HG03064 (cell line): ENCODE measurements at regions not wholly inside any gene's neighbourhood (a gene's known extent, or its start where the extent isn't known, plus 50 kb on each side); places are given as distances from the start of the nearest gene placed in this dataset.
"Not testable (repeated sequence)": the region's sequence is repeated elsewhere in the genome, so short reads cannot be mapped to it uniquely, and the experiment has no call there.

ENCODE experiments used
- ATAC-seq: cut with Tn5 transposase; IDR thresholded peaks from one replicate; pipeline ENCODE4 v1.9.1; 2021; ENCODE audit warnings: low read depth; ENCODE audit not compliant: unreplicated experiment

DNA sequence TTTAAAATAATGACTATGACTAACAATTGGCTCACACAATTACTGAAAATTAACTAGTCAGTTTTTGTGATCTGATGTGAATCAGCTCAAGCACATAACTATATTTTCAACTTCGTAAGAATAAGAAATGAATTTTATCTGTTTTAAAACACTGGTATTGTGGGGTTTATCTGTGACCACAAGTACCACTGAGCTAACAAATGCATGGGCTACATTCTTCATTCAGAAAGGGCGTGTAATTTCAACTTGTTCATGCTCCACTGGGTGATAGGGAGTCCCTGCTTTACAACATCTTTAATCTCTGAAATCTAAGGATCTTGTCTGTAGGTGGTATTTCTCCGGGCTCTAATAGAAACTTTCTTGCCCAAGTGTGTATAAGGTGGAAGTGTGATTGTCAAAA is 1311.5 kb upstream of the GJE1 start:
- ATAC-seq = no peak

DNA sequence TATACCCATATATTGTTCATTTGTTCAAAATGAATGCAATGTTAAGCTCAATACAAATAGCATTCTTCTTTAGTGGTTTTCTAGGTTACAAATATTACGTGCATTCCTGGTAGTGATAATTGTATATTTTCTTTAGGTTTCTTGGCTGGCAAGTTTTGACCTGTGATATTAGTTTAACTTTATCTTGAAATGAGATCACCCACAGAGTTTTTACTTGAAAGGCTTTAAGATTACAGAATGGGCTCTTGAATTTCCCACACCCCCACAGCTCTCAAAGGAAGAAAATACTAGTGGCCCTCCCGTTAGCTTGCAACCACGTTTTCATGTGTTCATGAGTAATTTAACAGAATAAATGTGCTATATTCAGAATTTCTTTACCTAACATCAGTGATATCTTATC is 1315.5 kb upstream of the GJE1 start:
- ATAC-seq = no peak

DNA sequence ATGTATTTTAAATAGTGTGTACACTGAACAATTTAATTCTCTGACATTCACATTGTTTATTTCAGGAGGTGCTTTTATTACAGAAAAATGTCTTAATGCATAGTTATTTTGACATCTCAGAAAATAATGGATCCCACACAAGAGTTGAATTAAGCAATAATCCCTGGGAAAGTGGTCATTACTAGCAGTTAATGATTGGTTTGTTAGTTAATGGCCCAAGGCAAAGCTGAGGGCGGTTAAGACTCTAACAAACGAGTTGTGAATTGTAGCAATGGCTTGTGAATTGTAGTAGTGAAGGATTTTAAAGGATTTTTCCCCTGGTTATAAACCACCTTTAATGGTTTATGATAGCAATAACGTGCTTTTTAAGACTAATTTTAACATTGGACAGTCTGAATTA is 1316.0 kb upstream of the GJE1 start:
- no peak for ATAC-seq

DNA sequence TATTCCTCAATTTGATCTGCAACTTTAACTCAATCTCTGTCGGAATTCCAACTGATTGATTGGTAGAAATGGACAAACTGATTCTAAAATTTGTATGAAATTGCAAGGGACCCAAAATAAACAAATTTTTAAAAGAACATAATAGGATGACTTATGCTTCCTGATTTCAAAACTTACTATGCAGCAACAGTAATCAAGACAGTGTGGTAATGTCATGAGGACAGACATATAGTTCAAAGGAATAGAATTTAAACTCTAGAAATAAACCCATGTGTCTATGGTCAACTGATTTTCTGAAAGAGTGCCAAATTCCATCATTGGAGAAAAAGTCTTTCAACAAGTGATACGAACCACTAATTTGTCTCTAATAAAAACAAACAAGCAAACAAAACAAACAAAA is 1320.1 kb upstream of the GJE1 start:
- no peak for ATAC-seq

DNA sequence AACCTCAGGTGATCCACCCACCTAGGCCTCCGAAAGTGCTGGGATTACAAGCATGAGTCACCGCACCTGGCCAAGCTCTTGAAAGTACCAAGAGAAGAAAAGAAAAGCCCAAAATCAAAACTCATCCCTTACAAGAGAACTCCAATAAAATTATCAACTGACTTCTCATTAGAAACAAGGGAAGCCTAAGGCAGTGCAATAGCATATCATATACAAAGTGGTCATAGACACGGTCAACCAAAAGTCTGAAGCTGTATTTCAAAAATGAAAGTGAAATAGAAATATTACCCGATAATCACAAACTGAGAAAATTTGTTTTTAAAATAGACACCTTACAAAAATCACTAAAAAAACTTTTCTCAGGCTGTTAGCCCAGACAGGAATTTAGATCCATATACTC is 1321.1 kb upstream of the GJE1 start:
- no peak for ATAC-seq

DNA sequence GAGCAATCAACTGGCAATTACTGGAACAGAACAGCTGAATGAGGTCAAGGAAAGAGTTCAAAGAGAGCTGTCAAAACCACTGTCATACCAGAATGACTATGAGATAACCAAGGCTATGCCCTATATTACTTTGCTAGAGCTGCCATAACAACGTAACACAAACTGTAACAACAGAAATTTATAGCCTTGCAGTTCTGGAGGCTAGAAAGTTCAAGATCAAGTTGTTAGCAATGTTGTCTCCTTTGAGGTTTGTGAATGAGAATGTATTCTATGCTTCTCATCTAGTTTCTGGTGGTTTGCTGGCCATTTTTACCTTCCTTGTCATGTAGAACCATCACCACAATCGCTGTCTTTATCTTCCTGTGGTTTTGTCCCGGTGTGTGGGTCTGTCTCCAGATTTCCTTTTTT is 1323.0 kb upstream of the GJE1 start:
- peak; percentile 78 for ATAC-seq

DNA sequence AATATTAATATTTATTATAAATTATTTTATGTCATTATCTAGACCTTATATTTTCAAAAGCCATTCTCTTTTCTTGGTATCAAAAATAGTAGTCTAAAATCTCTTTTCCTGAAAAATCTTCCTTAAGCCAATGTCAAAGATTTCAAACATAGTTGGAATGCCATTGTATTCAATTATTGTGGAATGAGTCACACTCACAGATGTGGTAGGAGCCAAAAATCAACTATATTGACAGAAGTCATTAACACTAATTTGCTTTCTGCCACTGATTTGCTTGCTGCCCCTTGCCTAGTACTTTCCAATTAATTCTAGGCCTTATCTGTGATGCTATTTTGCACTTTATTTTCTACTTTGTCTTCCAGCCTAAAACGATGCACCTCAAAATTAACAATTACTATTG is 1326.3 kb upstream of the GJE1 start:
- no peak for ATAC-seq

DNA sequence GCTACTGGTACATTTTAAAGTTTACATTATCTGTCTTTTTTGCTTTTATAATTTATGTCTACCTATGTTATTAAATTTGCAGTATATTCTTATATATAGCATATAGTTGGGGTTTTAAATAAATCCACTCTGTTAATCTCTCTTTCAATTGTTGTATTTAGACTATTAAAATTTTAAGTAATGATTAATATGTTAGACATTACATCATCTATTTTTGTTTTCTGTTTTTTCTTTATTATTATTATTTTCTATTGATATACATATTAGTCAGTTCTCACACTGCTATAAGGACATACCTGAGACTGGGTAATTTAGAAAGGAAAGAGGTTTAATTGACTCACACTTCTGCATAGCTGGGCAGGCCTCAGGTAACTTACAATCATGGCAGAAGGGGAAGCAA is 1338.2 kb upstream of the GJE1 start:
- ATAC-seq = no peak

DNA sequence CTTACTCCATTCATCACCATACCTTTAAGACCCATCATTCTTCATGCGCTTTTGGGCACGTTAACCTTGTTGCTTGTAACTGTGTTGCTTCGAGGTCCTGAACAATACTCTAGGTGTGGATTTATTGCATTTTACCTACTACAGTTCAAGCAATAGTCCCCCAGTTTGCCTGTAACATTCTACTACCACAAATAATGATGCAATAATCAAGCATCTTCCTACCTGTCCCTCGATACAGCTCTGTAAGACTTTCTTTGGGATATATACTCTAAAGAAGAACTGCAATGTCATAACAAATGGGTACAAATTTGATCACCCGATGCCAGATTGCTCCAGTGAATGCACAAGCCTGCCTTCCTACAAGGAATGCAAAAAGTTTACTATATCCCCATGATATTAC is 1342.6 kb upstream of the GJE1 start:
- ATAC-seq = no peak

DNA sequence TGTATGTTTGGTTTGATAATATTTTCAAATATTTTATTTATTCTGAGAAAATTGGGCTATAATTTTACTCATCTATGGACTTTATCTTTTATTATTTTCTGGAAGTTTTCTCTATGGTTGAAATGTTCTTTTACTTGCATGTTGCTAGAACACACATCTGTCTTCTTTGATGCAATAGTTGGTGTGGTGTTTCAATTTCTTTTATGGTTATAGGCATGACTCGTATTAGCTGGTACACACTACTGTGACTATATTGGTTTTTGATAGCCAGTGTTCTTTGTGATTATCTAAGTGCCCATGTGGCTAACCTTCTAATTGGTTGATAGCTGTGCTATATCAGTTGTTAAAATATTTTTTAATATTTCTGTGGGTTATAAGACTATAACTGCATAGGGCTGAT is 1343.3 kb upstream of the GJE1 start:
- no peak for ATAC-seq

DNA sequence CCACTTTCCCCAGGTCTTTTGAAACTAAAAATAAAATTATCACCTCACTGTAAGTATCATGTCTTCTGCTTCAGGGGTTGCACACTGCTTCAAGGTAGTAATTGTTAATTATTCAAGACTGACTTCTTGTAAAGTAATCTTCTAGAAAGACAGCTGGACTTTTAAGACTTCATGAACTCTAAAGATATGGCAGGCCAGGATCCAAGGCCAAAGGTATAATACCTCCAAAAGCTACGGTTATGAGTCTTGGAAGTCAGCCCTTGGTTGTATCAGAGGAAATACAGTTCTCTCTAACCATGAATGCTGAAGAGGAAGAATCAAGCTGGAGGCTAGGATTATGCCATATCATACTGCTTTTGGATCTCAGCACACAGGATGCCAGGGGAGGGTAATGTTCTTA is 1346.8 kb upstream of the GJE1 start:
- ATAC-seq = no peak

DNA sequence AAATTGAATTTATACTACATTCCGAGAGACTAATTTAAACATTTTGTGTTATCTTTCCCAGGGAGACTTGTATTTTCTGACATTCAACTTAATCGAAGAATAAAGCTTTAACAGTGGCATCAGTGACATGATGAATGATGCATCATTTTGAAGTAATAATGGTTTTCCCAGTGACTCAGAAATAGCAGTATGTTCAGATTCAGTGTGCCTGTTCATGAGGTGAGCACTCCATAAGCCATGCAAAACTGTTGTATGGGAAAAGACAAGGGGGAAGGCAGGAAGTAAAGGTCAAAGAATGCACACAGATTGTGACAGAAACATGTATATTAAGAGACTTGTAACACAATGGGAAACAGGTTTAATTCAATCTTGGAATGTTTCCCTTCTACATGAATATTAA is 1348.2 kb upstream of the GJE1 start:
- no peak for ATAC-seq

DNA sequence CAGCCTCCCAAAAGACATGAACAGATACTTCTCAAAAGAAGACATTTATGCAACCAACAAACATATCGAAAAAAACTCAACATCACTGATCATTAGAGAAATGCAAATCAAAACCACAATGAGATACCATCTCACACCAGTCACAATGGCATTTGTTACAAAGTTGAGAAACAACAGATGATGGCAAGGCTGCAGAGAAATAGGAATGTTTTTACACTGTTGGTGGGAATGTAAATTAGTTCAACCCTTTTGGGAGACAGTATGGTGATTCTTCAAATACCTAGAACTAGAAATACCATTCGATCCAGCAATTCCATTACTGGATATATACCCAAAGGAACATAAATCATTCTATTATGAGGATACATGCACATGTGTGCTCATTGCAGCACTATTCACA is 1349.2 kb upstream of the GJE1 start:
- not testable (repeated sequence) for ATAC-seq

DNA sequence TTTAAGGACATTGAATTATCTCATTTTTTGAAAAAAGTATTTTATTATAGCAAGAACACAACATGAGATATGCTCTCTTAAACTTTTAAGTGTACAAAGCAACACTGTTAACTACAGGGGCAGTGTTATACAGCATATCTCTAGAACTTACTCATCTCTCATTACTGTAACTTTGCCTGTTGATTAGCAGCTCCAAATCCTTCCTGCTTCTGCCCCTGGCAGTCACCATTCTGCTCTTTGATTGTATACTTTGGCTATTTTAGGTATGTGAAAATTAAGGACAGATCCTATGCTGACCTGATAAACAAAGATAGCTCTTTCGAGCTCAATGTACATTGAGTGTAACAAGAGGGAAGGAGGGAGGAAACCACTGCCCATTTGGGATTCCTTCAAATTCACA is 1349.8 kb upstream of the GJE1 start:
- no peak for ATAC-seq

DNA sequence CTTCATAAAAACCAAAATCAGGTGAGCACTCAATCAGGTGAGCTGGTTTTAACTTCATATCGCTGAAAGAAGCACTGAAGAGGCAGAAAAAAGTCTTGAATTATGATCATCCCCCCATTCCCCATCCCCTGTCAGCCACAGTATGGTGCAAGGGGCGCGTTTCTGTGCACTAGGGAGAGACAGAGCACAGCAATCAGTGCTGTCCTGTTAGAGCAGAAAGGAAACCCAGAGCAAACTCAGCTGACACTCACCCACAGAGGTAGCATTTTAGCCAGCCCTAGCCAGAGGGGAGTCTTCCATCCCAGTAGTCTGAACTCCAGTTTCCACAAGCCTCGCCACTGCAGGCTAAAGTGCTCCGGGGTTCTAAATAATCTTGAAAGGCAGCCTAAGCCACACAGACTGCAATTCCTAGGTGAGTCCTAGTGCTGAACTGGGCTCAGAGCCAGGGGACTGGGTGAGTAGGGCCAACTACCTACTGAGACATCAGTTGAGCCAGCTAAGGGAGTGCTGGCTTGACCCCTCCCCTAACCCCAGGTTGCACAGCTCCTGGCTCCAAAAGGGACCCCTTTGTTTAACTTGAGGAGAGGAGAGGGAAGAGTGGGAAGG is 1352.6 kb upstream of the GJE1 start:
- ATAC-seq = no peak

DNA sequence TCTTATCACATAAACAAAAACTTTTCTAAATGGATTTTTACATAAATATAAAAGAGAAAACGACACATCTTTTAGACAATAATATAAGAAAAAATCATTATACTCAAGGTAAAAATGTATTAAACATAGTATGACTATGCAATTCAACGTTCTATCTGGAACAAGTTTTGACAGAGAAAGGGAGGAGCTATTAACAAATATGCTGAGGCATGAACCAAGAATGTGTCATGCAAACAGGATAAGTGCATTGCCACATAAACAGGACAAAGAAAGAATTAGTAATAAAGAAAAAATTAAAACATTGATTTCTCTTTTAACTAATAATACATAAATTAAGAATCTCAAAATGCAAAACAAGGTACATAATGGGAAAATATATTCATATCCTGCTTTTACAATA is 1353.4 kb upstream of the GJE1 start:
- no peak for ATAC-seq

DNA sequence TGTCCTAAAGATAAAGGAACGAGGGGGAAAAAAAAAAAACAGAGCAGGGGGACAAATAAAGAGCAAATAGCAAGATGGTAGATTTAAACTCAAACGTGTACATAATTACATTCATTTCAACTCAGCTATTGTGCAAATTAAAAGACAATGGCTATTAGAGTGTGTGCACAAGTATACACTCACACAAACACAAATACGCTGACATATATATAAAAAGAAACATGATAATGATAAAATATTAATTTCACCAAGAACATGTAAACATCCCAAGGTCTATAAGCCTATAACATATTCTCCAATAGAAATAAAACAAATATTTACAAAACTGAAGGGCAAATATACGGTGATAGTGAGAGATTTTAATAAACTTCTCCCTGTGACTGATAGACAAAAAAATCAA is 1354.9 kb upstream of the GJE1 start:
- no peak for ATAC-seq

DNA sequence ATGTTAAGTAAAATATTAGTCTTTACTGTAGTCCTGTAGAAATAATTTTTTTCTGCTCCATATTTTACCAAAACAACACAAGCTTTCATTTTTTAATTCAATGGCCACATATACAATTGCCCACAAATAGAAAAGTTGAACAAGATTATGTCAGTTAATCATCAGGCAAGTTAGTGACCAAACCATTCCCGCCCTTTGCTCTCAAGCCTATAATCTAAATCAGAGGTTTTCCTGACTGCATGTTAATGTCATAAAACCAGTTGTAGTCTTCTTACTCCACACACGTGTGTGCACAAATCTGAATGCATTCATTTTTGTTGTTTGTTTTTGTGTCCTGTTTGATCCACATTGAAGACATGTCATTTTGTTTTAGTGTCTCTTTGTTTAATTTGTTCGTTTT is 1357.7 kb upstream of the GJE1 start:
- ATAC-seq = no peak

DNA sequence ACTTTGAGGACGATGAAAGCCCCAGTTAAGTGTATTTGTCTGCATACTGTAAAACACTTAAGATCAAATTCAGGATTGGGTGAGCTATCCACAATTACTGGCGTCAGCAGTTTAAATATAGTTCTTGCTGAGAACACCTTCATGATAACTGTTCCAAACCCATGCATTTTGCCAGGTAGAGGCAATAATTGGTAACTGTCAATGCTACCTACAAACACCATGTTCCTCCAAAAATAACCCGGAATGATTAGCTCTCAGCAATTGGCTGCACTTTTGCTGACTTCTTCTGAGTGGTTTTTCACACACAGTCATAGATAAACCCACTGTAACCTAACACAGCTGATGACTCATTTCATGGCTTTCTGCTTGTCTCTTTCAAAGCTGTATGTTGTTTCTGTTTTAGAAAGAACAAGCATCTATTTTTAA is 1358.6 kb upstream of the GJE1 start:
- ATAC-seq = peak; percentile 100

DNA sequence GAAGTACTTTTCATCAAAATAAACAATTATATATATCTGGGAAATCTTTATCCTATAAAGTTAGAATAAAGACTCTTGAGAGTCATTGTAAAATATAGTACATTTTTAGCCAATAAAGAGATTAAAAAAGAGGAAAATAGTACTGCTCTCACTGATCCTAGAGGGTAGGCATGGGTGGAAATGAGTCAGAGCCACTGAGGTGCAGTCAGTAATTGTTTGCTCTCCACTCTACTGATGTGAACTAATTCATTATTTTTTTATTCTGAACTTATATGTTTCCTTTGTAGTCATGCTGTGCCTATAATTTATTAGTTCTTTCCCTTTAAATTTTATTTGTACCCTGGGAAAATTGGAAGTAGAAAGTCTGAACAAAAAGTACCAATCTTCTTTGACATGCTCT is 1359.4 kb upstream of the GJE1 start:
- ATAC-seq = no peak

DNA sequence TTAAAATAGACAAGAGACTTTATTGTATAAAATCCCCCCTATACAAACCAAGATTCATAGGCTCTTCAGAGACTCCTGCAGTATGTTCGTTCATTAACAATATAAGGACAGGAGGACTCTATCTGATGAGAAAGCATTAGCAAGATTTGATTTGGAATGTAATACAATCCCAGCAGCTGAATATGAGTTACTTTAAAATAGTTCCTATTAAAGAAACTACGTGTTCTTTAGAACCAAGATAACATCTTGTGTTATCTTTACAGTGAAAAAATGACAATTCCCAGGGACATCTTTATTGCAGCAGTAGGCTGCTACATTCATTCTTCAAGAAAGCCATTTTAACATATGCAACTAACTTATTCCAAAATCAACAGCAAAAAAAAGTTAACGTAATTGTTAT is 1360.1 kb upstream of the GJE1 start:
- ATAC-seq = no peak

DNA sequence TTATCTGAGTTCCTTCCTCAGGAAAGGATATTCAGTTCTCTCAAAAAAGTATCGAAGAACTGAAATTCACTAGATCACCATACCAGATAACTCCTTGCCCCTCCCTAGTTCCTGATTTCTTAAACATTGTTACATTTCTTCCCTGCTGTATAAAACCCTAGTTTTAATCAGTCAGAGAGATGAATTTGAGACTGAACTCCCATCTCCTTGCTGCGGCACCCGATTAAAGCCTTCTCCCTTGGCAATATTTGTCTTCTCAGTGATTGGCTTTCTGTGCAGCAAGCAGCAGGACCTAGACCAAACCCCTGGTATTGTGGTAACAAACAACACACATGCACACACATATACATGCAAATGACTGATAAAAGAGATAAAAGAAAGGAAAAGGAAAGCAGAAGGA is 1364.6 kb upstream of the GJE1 start:
- no peak for ATAC-seq

DNA sequence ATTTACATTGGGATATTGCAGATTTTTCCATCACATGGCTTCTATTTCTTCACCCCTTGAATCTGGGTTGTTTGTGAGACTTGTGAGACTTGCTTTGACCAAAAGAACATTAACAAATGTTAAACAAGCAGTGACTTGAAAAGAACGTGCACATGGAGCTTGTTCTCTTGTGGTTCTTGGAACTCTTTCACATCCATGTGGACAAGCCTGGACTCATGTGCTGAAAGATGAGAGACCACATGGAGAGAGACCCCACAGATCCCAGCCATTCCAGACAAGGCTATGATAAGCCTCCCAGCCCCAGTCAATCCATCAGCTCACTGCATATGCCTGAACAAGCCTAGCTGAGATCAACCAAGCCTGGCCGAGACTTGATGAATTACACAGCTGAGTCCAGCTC is 1365.7 kb upstream of the GJE1 start:
- ATAC-seq = no peak
